ENCODE measurements at regions not wholly inside any gene's neighbourhood (a gene's known extent, or its start where the extent isn't known, plus 50 kb on each side); places are given as distances from the start of the nearest gene placed in this dataset.

- DNase-seq (ENCODE audit: low spot score): no peak
Observed at GRCh38 chr17:33352526-33352925, 59.4 kb upstream of the ASIC2 start.

- DNase-seq (ENCODE audit: low spot score): no peak
Observed at GRCh38 chr17:33356266-33356665, 63.2 kb upstream of the ASIC2 start.

GRCh38 chr17:33363475-33363874 lies 70.4 kb upstream of the ASIC2 start:
- no peak for DNase-seq (ENCODE audit: low spot score)

- no peak for DNase-seq (ENCODE audit: low spot score)
Observed at GRCh38 chr17:33366960-33367359, 73.9 kb upstream of the ASIC2 start.

- DNase-seq (ENCODE audit: low spot score): no peak
Observed at GRCh38 chr17:33369149-33369548, 76.1 kb upstream of the ASIC2 start.

DNA sequence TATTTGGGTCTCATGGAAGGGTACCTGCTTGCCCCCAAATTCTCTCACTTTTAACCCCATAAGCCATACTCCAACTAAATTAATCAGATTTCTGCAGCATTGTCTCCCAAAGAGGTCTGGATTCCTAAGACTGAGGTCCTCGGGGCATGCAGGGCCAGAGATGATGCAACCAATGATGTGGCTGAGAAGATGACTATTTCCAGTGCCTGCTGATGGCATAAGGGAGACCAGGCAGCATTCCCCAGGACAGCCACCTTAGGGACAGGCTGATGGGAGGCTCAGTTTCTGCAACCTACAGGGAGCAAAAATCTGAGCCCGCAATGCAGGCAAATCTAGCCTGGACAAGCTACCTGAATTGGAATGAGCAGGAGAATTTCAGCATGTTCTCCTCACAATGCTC lies 76.8 kb upstream of the ASIC2 start:
- no peak for DNase-seq (ENCODE audit: low spot score)

DNA sequence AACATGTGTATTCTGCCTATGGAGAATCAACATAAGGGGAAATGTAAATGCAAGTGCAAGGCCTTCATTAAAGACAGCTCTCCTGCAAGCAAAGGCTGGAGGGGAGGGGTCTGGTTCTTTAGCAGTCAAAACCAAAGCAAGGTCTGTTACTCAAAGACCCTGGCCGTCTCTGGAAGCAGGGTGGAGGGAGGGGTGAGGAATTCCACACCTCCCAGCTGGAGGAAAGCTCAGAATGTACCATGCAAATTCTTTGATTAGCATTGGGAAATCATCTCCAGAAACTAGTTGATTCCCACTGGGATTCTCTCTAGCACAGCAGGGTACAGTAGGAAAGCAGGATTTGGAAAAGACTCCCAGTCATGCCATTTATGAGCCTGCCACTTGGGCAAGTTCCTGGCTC lies 77.3 kb upstream of the ASIC2 start:
- DNase-seq (ENCODE audit: low spot score): no peak

GRCh38 chr17:33371377-33371776 lies 78.3 kb upstream of the ASIC2 start:
- DNase-seq (ENCODE audit: low spot score): no peak

- DNase-seq (ENCODE audit: low spot score): no peak
Observed at GRCh38 chr17:33373273-33373672, 80.2 kb upstream of the ASIC2 start.

DNA sequence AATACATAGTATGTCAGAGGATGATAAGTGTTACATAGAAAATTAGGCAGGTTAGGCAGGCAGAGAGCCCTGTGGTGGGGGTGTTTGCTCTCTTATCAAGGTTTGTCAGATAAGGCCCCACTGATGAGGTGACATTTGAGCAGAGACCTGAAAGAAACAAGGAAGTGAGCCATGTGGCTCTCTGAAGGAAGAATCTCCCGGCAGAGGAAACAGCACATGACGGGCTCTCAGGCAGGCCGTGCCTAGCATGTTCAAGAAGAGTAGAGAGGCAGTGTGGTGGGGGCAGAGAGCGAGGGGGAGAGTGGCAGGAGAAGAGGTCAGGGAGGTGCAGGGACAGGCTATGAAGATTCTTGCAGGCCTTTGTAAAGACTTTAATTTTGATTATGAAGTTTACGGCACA lies 82.0 kb upstream of the ASIC2 start:
- DNase-seq (ENCODE audit: low spot score): no peak

- DNase-seq (ENCODE audit: low spot score): no peak
Observed at GRCh38 chr17:33375783-33376182, 82.7 kb upstream of the ASIC2 start.

DNA sequence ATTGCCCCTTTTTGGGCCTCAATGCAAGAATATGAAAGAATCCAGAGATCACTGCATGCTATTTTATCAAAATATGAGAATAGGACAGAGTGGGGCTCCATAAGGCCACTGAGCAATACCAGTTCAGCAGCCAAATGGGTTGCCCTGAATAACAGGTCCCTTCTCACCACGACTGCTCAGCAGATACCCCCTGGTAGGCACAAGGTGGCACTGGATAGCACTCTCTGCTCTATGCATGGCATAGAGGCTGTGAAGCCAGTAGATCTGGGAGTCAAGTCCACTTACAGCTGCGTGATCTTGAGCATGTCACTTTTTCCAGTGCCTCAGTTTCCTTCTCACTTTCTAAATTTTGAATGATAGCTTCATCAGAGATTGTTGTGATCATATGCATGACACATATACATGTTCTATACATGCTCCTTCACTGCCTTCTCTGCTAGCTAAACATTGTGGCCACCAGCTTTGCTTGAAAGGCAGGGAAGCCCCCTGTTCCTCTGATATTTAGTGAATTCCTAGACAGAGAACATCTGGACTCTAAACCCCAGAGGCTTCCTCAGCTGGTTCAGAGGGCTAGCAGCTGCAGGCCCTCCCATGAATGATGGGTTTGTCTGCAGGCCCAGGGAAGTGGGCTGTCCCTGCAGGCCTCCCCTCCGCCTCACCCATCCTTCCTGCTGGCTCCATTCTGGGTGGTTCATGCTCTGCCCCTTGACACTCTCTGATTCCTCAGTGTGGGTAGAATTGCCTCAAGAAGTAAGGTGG lies 84.9 kb upstream of the ASIC2 start:
- no peak for DNase-seq (ENCODE audit: low spot score)

- DNase-seq (ENCODE audit: low spot score): no peak
Observed at GRCh38 chr17:33381201-33381600, 88.1 kb upstream of the ASIC2 start.

- DNase-seq (ENCODE audit: low spot score): no peak
Observed at GRCh38 chr17:33383488-33384023, 90.5 kb upstream of the ASIC2 start.

GRCh38 chr17:33385133-33385532 lies 92.0 kb upstream of the ASIC2 start:
- DNase-seq (ENCODE audit: low spot score): no peak

GRCh38 chr17:33385713-33386112 lies 92.6 kb upstream of the ASIC2 start:
- no peak for DNase-seq (ENCODE audit: low spot score)

- DNase-seq (ENCODE audit: low spot score): no peak
Observed at GRCh38 chr17:33387406-33387805, 94.3 kb upstream of the ASIC2 start.

GRCh38 chr17:33389504-33390135 lies 96.5 kb upstream of the ASIC2 start:
- DNase-seq (ENCODE audit: low spot score): no peak

DNA sequence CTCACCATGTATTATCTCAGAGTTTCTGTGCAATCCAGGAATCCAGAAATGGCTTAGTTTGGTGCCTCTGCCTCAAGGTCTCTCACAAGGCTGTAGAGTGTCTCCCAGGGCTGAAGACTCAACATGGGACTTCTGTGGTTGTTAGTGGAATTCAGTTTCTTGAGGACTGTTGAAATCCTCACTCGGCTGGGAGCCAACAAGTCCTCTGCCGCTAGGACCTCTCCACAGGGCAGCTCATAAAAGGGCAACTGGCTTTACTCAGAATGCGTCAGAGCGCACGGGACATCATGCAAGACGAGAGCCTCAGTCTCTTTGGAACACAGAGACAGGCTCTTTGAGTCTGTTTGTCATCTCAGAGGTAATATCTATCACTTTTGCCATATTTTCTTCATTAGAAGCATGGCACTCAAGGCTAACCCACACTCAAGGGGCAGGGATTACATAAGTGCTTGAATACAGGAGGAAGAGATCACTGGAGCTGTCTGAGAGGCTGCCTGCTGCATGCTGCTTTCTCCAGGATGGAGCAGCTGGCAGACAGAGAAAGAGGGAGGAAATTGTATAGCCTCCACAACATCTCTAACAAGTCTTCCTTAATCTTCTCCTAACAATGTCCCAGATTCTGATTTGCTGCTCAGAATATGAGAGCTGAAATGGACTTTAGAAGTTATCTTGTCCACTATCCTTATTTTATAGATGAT lies 97.5 kb upstream of the ASIC2 start:
- no peak for DNase-seq (ENCODE audit: low spot score)

DNA sequence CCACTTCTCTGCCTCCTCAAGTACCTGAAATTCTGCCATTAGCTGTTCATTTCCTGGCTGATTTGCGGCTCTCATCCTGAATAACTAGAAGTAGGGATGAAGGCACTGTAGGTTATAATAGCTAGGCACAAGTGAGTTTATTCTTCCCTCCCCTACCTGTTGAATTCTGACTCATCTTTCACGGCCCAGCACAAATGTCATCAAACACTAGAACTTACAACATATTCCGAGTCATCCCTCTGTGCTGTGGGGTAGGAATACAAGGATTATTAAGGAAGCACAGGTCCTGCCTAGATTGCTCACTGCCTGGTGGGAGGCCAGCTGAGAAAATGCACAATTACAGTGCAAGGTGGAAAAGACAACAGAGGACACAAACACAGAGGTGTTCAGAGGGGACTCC lies 103.7 kb upstream of the ASIC2 start:
- no peak for DNase-seq (ENCODE audit: low spot score)

GRCh38 chr17:33398386-33398785 lies 105.3 kb upstream of the ASIC2 start:
- DNase-seq (ENCODE audit: low spot score): no peak

DNA sequence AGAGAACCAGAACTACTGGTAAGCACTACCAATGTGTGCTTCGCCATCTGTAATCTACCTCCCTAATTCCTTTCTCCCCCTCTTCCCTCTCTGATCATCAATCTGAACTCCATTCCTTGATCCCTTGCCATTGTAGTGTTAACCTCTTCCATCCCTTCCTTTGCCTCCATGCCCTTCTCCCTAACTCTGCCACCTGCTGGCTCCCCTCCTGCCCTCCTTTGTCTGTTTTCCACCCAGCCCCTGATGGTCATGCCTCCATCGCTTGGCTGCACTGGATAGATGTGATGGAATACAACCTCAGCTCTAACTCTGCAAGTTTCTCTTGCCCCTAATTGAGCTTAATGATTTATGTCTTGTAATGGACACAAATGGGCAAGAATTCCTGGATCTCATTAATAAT lies 108.2 kb upstream of the ASIC2 start:
- no peak for DNase-seq (ENCODE audit: low spot score)

DNA sequence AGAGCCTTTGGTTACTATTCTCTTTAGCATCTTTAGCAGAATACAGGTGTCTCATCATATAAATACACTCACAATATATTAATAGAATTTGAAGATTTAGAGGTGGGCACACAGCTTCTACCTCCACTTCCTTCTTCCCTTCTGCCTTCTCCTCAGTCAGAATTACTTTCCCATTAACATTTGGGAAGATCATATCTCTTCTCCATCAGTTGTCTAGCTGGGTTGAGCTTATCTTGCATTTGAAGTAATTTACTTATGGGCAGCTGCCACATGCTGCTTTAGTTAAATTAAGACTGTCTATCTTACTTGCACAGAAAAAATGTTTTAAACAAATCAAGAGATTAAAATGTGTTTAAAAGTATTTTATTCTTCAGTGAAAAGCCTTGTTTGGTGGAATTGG lies 110.1 kb upstream of the ASIC2 start:
- no peak for DNase-seq (ENCODE audit: low spot score)

Data from COLO829 (cell line).